Eye (tissue), 1 donor: ENCODE measurements at regions not wholly inside any gene's neighbourhood (a gene's known extent, or its start where the extent isn't known, plus 50 kb on each side); places are given as distances from the start of the nearest gene placed in this dataset.
"Not testable (repeated sequence)": the region's sequence is repeated elsewhere in the genome, so short reads cannot be mapped to it uniquely, and the experiment has no call there.

ENCODE experiments used
- DNase-seq: peaks from one replicate; pipeline ENCODE4 v3.0.0-alpha.2; 2015

- no peak for DNase-seq
These were observed 147.1 kb downstream of the C11orf91 start for GRCh38 chr11:33553486-33553885.

- DNase-seq = no peak
These were observed 147.9 kb downstream of the C11orf91 start for GRCh38 chr11:33552756-33553155.

GRCh38 chr11:33551051-33551450 lies 149.6 kb downstream of the C11orf91 start:
- no peak for DNase-seq

- no peak for DNase-seq
These were observed 151.1 kb downstream of the C11orf91 start for GRCh38 chr11:33549483-33549882.

GRCh38 chr11:33545931-33546330 lies 154.7 kb downstream of the C11orf91 start:
- no peak for DNase-seq

GRCh38 chr11:33544593-33545373 lies 155.8 kb downstream of the C11orf91 start:
- DNase-seq = no peak

- DNase-seq = no peak
These were observed 156.8 kb downstream of the C11orf91 start for GRCh38 chr11:33543823-33544222.

- peak; percentile 50 for DNase-seq
These were observed 157.7 kb downstream of the C11orf91 start for GRCh38 chr11:33542921-33543320.

- DNase-seq = no peak
These were observed 159.4 kb downstream of the C11orf91 start for GRCh38 chr11:33540946-33541915.

GRCh38 chr11:33540427-33540826 lies 160.2 kb downstream of the C11orf91 start:
- DNase-seq = no peak

GRCh38 chr11:33539751-33540150 lies 160.9 kb downstream of the C11orf91 start:
- no peak for DNase-seq

- DNase-seq = no peak
These were observed 161.9 kb downstream of the C11orf91 start for GRCh38 chr11:33538726-33539125.

GRCh38 chr11:33536178-33536577 lies 164.4 kb downstream of the C11orf91 start:
- no peak for DNase-seq

- DNase-seq = no peak
These were observed 166.1 kb downstream of the C11orf91 start for GRCh38 chr11:33534575-33534974.

- no peak for DNase-seq
These were observed 167.1 kb downstream of the C11orf91 start for GRCh38 chr11:33533386-33534052.

GRCh38 chr11:33532720-33533385 lies 167.8 kb downstream of the C11orf91 start:
- DNase-seq = peak; percentile 40

GRCh38 chr11:33532257-33532656 lies 168.4 kb downstream of the C11orf91 start:
- no peak for DNase-seq

- DNase-seq = peak; percentile 23
These were observed 168.9 kb downstream of the C11orf91 start for GRCh38 chr11:33531743-33532181.

- DNase-seq = no peak
These were observed 169.8 kb downstream of the C11orf91 start for GRCh38 chr11:33530815-33531214.

- DNase-seq = no peak
These were observed 171.2 kb downstream of the C11orf91 start for GRCh38 chr11:33529461-33529860.

GRCh38 chr11:33527738-33528137 lies 172.9 kb downstream of the C11orf91 start:
- DNase-seq = not testable (repeated sequence)

GRCh38 chr11:33525789-33526188 lies 174.8 kb downstream of the C11orf91 start:
- no peak for DNase-seq

GRCh38 chr11:33521384-33521783 lies 179.2 kb downstream of the C11orf91 start:
- no peak for DNase-seq
